ENCODE measurements at regions not wholly inside any gene's neighbourhood (a gene's known extent, or its start where the extent isn't known, plus 50 kb on each side); places are given as distances from the start of the nearest gene placed in this dataset.
"Not testable (repeated sequence)": the region's sequence is repeated elsewhere in the genome, so short reads cannot be mapped to it uniquely, and the experiment has no call there.

DNA sequence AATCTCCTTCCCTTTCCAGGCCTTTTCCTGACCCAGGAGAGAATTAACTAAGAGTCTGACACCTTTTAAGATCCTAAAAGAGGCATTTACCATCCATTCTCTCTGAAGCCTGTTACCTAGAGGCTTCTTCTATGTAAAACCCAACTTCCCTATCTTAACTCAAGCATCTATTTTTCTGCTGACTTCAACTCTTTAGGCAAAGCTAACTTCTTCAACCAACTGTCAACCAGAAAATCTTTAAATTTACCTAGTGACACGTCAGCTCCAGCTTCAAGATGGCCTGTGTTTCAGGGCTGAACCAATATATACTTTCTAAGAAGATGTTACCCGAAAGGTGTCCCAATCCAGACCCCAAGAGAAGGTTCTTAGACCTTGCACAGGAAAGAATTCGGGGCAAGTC, 492.3 kb upstream of the AUTS2 start:
- Histone ChIP-seq H3K9me3 (no peaks in the 10 kb centered on the region), H3K27ac (no peak overlapping the region), H3K27me3 (no peaks in the 10 kb centered on the region), H3K36me3 (no peaks in the 10 kb centered on the region), H3K4me3 (no peak overlapping the region), H3K4me1 (no peaks in the 10 kb centered on the region)
- no peak for TF ChIP-seq POLR2A (IDR thresholded peaks at IDR 0.05)
- TF ChIP-seq, protein P1, sequence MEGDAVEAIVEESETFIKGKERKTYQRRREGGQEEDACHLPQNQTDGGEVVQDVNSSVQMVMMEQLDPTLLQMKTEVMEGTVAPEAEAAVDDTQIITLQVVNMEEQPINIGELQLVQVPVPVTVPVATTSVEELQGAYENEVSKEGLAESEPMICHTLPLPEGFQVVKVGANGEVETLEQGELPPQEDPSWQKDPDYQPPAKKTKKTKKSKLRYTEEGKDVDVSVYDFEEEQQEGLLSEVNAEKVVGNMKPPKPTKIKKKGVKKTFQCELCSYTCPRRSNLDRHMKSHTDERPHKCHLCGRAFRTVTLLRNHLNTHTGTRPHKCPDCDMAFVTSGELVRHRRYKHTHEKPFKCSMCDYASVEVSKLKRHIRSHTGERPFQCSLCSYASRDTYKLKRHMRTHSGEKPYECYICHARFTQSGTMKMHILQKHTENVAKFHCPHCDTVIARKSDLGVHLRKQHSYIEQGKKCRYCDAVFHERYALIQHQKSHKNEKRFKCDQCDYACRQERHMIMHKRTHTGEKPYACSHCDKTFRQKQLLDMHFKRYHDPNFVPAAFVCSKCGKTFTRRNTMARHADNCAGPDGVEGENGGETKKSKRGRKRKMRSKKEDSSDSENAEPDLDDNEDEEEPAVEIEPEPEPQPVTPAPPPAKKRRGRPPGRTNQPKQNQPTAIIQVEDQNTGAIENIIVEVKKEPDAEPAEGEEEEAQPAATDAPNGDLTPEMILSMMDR (IDR thresholded peaks at IDR 0.05), result no peak
- 89 to 97% (median 96%) methylated on average over 3 of the region's 3 CpGs for WGBS, 4 donors
- DNase-seq (no peak), ATAC-seq (no peak)
- intact Hi-C loops (cut with DNase I), result no loop called here

DNA sequence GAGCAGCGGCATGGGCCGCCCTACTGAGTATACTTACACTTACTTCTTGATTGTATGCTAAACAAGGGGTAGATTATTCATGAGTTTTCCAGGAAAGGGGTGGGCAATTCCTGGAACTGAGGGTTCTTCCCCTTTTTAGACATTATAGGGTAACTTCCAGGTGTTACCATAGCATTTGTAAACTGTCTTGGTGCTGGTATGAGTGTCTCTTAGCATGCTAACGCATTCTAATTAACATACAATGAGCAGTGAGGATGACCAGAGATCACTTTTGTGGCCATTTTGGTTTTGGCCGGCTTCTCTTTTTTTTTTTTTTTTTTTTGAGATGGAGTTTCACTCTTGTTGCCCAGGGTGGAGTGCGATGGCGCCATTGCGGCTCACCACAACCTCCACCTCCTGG, 491.8 kb upstream of the AUTS2 start:
- not testable (repeated sequence) for ATAC-seq, H3K27me3 ChIP-seq, H3K4me1 ChIP-seq

DNA sequence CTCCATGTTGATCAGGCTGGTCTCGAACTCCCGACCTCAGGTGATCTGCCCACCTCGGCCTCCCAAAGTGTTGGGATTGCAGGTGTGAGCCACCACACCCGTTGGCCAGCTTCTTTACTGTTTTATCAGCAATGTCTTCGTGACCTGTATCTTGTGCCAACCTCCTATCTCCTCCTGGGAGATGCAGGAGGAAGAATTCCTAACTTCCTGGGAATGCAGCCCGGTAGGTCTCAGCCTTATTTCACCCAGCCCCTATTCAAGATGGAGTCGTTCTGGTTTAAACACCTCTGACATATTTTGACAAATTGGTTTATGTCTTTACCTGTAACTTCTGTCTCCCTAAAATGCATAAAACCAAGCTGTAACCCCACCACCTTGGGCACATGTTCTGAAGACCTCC, 491.3 kb upstream of the AUTS2 start:
- H3K27me3 ChIP-seq; intact Hi-C loops (cut with DNase I); H3K27ac ChIP-seq; H3K4me1 ChIP-seq; H3K9me3 ChIP-seq; ATAC-seq; DNase-seq; H3K36me3 ChIP-seq; H3K4me3 ChIP-seq: not testable (repeated sequence)
- WGBS, 4 donors, result 78 to 86% (median 84%) methylated on average over 7 of the region's 7 CpGs

More for the DNA sequence above, 491.8 kb upstream of the AUTS2 start:
- H3K4me3 ChIP-seq; H3K9me3 ChIP-seq; DNase-seq; intact Hi-C loops (cut with DNase I); H3K27ac ChIP-seq; H3K36me3 ChIP-seq: not testable (repeated sequence)
- 95 to 98% (median 97%) methylated on average over 7 of the region's 7 CpGs for WGBS, 4 donors

DNA sequence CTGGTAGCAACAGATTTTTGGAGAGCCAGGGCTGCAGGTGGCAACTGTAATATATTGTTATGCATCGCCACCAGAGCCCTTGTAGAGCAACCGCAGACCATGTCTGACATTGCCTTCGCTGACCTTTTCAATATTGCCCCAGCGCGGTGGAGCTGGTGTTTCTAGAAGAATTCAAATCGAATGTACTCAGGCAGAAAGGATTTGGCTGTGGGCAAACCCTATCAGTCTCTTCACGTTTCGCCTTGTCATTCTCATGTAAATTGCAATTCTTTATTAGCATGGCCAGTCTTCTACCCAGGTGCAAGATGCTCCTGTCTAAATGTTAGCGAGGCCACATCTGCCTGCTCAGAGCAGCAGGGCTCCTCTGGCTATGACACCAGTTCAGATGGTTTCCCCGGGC, 490.2 kb upstream of the AUTS2 start:
- Histone ChIP-seq H3K4me3 (no peak overlapping the region), H3K36me3 (no peaks in the 10 kb centered on the region), H3K27me3 (no peaks in the 10 kb centered on the region), H3K9me3 (peaks cover 0 to 4% (median 0%) of the 10 kb centered on the region in 12 donors), H3K4me1 (no peaks in the 10 kb centered on the region), H3K27ac (no peak overlapping the region)
- WGBS, 4 donors, result 91 to 94% (median 92%) methylated on average over 10 of the region's 10 CpGs
- ATAC-seq (no peak), DNase-seq (no peak)
- intact Hi-C loops (cut with DNase I), result no loop called here
- TF ChIP-seq, protein P1 (IDR thresholded peaks at IDR 0.05), result no peak
- no peak for TF ChIP-seq POLR2A (IDR thresholded peaks at IDR 0.05)

DNA sequence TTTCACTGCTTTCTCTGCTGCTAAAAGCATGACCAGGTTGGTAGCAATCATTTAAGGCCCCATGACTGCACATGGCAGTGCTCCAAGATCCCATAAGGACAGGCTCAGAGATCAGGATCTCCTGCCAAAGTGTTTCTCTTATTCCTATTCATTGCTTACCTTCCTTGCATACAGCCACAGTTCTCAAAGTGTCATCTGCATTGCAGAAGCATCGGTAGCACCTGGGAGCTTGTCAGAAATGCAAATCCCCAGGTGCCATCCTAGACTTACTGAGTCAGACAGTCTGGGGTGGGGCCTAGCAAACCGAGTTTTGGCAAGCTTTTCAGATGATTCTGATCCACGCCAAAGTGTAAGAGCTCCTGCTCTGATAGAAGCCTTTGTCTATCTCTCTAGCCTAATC, 489.0 kb upstream of the AUTS2 start:
- intact Hi-C loops (cut with DNase I), result no loop called here
- no peak for TF ChIP-seq POLR2A (IDR thresholded peaks at IDR 0.05)
- TF ChIP-seq, protein P1 (IDR thresholded peaks at IDR 0.05), result no peak
- H3K9me3 ChIP-seq, result peaks cover 0 to 14% (median 0%) of the 10 kb centered on the region in 12 donors
- no peaks in the 10 kb centered on the region for H3K4me1 ChIP-seq
- 51 to 68% (median 54%) methylated on average over 3 of the region's 3 CpGs for WGBS, 4 donors
- no peak overlapping the region for H3K27ac ChIP-seq
- no peaks in the 10 kb centered on the region for H3K27me3 ChIP-seq
- no peak for DNase-seq
- ATAC-seq, result no peak
- H3K4me3 ChIP-seq, result no peak overlapping the region
- H3K36me3 ChIP-seq, result no peaks in the 10 kb centered on the region
